ENCODE measurements at regions not wholly inside any gene's neighbourhood (a gene's known extent, or its start where the extent isn't known, plus 50 kb on each side); places are given as distances from the start of the nearest gene placed in this dataset.

- TF ChIP-seq, protein P1, sequence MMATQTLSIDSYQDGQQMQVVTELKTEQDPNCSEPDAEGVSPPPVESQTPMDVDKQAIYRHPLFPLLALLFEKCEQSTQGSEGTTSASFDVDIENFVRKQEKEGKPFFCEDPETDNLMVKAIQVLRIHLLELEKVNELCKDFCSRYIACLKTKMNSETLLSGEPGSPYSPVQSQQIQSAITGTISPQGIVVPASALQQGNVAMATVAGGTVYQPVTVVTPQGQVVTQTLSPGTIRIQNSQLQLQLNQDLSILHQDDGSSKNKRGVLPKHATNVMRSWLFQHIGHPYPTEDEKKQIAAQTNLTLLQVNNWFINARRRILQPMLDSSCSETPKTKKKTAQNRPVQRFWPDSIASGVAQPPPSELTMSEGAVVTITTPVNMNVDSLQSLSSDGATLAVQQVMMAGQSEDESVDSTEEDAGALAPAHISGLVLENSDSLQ (IDR thresholded peaks at IDR 0.05) = no peak
- TF ChIP-seq, protein P2, sequence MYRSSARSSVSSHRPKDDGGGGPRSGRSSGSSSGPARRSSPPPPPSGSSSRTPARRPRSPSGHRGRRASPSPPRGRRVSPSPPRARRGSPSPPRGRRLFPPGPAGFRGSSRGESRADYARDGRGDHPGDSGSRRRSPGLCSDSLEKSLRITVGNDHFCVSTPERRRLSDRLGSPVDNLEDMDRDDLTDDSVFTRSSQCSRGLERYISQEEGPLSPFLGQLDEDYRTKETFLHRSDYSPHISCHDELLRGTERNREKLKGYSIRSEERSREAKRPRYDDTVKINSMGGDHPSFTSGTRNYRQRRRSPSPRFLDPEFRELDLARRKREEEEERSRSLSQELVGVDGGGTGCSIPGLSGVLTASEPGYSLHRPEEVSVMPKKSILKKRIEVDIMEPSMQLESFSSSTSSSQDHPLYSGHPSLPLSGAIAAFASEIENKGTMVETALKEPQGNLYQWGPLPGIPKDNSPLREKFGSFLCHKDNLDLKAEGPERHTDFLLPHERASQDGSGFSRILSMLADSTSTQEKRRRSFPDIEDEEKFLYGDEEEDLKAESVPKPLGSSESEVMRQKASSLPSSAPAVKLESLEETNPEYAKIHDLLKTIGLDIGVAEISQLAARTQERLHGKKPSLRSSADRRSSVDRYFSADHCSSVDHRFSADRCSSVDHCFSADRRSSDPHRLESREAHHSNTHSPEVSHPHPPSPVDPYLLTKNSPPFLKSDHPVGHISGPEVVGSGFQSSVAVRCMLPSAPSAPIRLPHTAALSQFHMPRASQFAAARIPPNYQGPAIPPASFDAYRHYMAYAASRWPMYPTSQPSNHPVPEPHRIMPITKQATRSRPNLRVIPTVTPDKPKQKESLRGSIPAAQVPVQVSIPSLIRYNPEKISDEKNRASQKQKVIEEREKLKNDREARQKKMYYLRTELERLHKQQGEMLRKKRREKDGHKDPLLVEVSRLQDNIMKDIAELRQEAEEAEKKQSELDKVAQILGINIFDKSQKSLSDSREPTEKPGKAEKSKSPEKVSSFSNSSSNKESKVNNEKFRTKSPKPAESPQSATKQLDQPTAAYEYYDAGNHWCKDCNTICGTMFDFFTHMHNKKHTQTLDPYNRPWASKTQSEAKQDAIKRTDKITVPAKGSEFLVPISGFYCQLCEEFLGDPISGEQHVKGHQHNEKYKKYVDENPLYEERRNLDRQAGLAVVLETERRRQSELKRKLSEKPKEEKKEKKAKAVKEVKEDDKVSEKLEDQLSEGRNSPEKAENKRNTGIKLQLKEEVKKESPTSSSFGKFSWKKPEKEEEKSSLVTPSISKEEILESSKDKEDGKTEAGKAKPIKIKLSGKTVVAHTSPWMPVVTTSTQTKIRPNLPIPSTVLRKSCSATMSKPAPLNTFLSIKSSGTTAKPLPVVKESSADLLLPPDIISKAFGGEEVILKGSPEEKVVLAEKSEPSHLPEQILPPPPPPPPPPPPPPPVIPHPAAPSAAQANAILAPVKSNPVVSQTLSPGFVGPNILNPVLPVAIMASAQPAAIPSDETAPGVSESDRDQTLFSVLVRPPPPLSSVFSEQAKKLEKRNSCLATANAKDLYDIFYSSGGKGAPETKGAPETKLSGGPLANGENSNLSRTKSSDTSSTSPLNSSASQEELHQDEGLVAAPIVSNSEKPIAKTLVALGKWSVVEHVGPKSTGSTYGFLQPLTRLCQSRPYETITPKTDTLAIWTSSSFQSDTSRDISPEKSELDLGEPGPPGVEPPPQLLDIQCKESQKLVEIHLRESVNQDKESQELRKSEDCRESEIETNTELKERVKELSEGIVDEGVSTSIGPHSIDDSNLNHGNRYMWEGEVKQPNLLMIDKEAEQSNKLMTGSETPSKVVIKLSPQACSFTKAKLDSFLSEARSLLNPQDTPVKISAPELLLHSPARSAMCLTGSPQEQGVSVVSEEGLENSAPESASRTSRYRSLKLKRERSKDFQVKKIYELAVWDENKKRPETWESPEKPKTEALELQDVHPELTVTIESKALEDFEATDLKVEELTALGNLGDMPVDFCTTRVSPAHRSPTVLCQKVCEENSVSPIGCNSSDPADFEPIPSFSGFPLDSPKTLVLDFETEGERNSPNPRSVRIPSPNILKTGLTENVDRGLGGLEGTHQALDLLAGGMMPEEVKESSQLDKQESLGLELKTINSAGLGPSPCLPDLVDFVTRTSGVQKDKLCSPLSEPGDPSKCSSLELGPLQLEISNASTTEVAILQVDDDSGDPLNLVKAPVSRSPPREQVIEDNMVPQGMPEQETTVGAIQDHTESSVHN (IDR thresholded peaks at IDR 0.05; ENCODE audit: borderline replicate concordance in 1 of 2, low read depth in 1 of 2) = no peak
- no peak for TF ChIP-seq KDM4B (IDR thresholded peaks at IDR 0.05; ENCODE audit: borderline replicate concordance in 2 of 2, low read depth in 1 of 2)
- TF ChIP-seq ZNF395 (CRISPR knock-in tag; IDR thresholded peaks at IDR 0.05) = no peak
- no peak for TF ChIP-seq ZNF239 (CRISPR knock-in tag; IDR thresholded peaks at IDR 0.05)
- no peak for TF ChIP-seq ZNF584 (CRISPR knock-in tag; IDR thresholded peaks at IDR 0.05; ENCODE audit: low read depth)
- TF ChIP-seq TRIM24 (IDR thresholded peaks at IDR 0.05) = peak; percentile 44 to 61; a peak in 2 of 4 replicates
- 0 out of 2 replicates have a peak, but pooled peaks have one; percentile 26 for TF ChIP-seq DMBX1 (CRISPR knock-in tag; IDR thresholded peaks at IDR 0.05; ENCODE audit: borderline replicate concordance)
- no peak for TF ChIP-seq ZNF778 (CRISPR knock-in tag; IDR thresholded peaks at IDR 0.05)
- TF ChIP-seq TEAD4 (IDR thresholded peaks at IDR 0.05; ENCODE audit: low read length) = peak; percentile 74
- TF ChIP-seq TEAD4 (CRISPR knock-in tag; IDR thresholded peaks at IDR 0.05; ENCODE audit: borderline replicate concordance) = no peak
- TF ChIP-seq TAL1 (IDR thresholded peaks at IDR 0.05) = peak; percentile 82
- TF ChIP-seq, protein P3, sequence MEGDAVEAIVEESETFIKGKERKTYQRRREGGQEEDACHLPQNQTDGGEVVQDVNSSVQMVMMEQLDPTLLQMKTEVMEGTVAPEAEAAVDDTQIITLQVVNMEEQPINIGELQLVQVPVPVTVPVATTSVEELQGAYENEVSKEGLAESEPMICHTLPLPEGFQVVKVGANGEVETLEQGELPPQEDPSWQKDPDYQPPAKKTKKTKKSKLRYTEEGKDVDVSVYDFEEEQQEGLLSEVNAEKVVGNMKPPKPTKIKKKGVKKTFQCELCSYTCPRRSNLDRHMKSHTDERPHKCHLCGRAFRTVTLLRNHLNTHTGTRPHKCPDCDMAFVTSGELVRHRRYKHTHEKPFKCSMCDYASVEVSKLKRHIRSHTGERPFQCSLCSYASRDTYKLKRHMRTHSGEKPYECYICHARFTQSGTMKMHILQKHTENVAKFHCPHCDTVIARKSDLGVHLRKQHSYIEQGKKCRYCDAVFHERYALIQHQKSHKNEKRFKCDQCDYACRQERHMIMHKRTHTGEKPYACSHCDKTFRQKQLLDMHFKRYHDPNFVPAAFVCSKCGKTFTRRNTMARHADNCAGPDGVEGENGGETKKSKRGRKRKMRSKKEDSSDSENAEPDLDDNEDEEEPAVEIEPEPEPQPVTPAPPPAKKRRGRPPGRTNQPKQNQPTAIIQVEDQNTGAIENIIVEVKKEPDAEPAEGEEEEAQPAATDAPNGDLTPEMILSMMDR (IDR thresholded peaks at IDR 0.05 in 2 of 3, conservative IDR thresholded peaks at IDR 0.05 in 1 of 3; ENCODE audit: insufficient read depth in 2 of 3, low read depth in 1 of 3, low read length in 3 of 3) = no peak
- no peak for TF ChIP-seq TARDBP (IDR thresholded peaks at IDR 0.05)
- TF ChIP-seq LEF1 (IDR thresholded peaks at IDR 0.05) = no peak
- TF ChIP-seq SMARCA4 (IDR thresholded peaks at IDR 0.05) = peak; percentile 30; the same call in 1 of the 2 replicates
These were observed 106.3 kb upstream of the FTMT start (continued) for GRCh38 chr5:121745407-121745806.

Data from K562 (cell line).